ENCODE measurements at regions not wholly inside any gene's neighbourhood (a gene's known extent, or its start where the extent isn't known, plus 50 kb on each side); places are given as distances from the start of the nearest gene placed in this dataset.
A peak's percentile ranks its signal among the peaks of the same experiment; 100 is the strongest.

DNA sequence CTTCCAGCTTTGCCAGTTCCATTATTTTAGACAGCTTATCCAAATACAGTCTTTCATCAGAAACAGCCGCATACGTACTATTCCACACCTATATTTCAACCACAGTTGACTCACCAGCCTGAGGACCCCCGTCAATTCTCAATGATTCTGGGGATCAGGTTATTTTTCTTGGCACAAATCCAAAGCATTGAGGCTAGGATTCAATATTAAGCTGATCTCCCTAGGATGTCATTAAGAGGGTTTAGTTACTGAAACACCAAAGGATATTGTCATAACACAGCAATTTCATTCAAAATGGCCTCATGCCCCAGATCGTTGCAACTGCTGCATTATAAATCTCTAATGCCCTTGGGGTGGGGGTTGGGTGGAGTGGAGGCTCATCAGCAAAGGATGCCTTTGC, 214.6 kb downstream of the PTEN start:
- DNase-seq (ENCODE audit: low read depth), result no peak
- H3K4me3 ChIP-seq (ENCODE audit: low read depth, low read length), result no peak overlapping the region

DNA sequence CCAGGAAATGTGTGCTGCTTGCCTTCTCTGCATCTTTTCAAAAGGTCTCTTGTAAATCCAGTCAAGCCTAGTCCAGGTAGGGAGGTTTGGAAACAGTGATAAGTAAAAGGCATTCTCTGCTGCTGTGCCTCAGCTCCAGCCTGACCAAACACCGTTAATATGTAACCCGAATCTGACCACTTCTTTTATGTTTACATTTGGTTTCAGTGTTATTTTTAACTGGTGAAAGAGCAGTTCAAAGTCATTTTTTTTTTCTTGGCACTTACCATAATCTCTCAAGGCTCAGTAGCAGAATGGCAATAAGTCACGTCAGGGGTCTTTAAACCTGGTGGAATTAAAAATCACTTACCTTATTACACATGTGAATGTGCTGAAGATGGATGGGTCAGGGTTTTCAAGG, 216.8 kb downstream of the PTEN start:
- no peak overlapping the region for H3K4me3 ChIP-seq (ENCODE audit: low read depth, low read length)
- DNase-seq (ENCODE audit: low read depth), result no peak

DNA sequence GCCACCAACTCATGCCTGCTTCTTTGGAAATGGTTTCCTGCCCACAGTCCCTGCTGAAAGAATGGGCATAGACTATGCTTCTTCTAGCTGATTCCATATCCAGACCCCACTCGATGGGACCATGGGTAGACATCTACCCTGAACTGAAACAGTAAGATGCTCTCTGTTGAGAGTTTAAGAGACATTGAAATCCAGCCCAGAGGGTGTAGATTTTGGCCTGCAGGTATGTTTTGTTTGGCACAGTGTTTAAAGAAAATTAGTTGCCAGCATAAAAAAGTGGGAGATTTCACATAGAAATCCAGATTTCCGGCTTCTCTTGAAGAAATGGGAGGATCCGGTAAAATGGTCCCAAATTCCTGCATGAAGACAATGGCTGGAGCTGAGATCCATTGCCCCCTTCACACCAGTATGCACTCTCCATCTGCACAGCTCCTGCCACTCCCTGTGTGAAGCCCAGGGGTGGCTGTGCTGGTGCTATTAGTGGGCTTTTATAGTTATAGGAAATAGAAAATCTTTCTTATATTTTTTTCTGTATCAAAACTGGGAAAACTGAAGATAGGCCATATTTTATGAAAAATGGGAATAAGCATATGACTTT, 218.1 kb downstream of the PTEN start:
- DNase-seq (ENCODE audit: low read depth), result no peak
- no peak overlapping the region for H3K4me3 ChIP-seq (ENCODE audit: low read depth, low read length)

DNA sequence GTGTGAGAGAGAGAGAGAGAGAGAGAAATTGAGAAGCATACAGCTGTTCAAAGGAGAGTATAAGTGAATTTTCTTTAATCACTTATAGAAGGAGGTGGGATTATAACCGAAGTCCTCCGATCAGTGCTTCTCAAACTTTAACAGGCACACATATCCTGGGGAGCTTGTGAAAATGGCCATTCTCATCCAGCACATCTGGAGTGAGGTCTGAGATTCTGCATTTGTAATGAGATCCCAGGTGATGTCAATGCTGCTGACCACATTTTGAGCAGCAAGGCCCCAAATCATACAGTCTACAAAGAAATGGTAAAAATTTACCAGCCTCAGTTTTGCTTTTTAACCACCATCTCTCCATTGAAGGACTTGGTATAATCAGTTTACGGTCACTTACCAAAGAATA, 219.0 kb downstream of the PTEN start:
- DNase-seq (ENCODE audit: low read depth), result no peak
- H3K4me3 ChIP-seq (ENCODE audit: low read depth, low read length), result no peak overlapping the region

DNA sequence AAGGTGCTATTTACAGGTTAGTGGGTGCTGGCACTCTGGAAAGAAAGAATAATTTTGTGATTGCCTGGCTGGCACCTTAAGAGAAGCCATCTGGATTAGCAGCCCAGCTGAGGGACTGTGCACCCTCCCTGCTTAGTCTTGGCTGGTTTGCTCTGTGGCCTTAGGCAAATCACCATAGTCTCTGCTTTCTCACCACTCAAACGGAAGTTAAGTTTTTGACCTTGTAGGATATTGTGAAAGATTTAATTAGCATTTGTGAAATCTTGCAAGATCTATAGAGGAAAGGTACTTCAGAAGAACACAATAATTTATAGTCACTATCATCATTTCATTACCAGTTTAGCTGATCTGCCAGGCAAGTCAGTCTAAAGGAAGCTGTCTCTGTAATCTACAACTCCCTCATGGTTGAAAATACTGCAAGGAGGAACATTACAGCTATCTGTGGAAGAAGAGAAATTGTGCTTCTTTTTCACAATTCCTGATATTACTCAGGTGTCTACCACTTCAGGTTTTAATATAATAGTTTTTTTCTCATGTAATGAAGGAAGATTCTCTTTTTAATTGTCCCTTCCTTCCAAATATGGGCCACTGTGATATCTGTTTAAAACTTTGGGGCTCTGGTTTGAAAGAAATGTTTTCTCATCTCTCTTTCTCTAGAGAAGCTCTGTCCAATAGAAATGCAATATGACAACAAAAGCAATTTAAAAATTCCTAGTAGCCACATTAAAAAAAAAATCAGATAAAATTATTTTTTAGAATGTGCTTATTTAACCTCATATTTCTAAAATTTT, 219.6 kb downstream of the PTEN start:
- DNase-seq (ENCODE audit: low read depth), result no peak
- H3K4me3 ChIP-seq (ENCODE audit: low read depth, low read length), result no peak overlapping the region

DNA sequence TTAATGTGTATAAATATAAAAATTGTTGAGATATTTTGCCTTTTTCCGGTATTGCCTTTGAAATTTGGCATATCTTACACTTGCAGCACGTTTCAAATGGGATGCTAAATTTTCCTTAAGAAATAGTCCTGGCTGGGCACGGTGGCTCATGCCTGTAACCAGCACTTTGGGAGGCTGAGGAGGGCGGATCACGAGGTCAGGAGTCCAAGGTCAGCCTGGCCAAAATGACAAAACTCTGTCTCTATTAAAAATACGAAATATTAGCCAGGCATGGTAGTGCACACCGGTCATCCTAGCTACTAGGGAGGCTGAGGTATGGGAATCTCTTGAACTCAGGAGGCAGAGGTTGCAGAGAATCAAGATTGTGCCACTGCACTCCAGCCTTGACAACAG, 220.2 kb downstream of the PTEN start:
- no peak overlapping the region for H3K4me3 ChIP-seq (ENCODE audit: low read depth, low read length)
- DNase-seq (ENCODE audit: low read depth), result no peak

DNA sequence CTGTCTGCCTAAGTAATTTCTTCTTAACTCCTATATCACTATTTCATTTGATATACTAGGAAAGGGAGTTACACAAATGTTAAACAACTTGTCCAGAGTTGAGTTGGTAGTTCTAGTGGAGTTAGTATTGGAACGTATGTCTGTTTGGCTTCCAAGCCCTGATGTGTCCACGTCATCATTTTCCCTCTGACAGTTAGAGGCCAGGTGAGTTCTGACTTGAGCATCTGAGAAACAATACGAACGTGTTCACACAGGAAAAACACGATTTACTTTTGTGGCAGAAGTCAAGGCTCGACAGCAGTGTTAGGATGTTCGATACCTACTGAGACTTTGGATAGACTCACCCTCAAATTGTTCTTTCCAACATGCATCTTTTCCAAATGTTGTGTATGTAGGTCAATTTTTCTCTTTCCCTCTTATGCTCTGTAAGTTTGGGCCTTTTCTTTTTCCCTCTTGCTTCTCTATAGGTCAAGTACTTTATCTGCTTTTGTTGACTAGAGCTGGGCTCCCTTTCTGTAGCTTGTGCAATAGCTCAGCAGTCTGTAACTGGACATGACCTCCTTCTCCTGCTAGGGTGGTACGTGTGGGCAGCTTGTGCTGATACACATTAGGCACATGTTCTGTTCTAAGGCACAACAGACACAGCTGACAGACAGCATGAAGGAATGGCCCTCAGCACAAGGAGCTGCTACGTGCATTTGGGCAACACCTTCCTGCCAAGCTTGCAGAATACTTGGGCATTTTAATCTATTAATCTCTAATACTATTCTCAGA, 222.9 kb downstream of the PTEN start:
- DNase-seq (ENCODE audit: low read depth), result no peak
- H3K4me3 ChIP-seq (ENCODE audit: low read depth, low read length), result no peak overlapping the region

DNA sequence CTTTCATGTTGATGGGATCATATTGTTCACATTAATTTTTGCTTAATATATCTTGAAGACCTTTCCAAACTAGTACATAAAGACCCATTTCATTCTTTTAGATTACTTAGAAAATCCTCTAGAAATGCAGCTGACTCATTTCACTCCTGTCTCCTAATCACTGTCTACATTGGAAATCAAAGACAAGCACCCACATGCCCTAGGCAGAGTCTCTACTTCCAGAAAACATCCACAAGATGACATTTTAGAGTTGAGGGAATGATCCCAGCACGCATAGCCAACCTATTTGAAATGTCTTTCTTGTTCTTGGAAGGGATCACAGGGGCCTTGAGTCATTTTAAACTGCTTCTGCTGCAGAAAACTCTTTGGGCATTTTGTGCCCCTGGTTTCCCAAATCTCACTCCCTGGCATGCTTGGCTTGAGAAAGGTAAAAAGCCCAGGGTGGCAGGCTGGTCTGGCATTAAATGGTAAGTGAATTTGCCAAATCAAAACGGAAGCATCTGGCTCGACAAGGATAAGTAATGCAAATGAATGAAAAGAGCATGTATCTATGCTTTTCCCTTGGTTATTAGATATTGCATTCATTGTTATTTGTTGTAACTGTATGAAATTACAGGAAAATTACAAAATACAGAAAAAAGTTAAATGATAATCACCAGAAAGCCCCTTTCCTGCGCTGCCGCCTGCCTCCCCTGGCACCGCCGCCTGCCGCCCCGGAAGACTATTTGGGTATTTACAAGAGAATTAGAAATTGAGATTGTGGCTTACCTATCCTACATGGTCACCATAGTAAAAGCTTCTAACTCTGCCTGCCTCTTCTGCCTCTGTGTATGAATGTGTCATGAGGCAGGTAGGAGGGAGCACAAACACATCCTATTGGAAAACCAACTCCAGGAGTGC, 225.3 kb downstream of the PTEN start:
- DNase-seq (ENCODE audit: low read depth), result no peak
- no peak overlapping the region for H3K4me3 ChIP-seq (ENCODE audit: low read depth, low read length)

DNA sequence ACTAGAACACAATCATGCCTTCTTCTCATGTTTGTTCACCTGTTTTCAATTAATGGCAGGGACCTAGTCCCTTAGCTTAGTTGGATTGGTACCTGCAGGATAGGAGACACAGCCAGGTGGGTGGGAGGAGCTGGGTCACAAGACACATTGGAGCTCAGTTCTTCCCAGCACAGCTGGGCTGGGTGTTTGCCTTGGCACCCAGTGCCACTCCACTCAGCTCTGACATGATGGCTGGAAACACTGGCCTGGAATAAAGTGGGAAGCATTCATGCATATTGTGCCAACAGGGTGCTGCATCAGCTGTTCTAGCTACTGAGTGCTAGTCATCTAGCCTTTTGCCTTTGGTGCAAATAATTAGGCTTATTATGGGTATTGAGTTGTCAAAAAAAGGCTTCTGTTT, 226.1 kb downstream of the PTEN start:
- no peak for DNase-seq (ENCODE audit: low read depth)

DNA sequence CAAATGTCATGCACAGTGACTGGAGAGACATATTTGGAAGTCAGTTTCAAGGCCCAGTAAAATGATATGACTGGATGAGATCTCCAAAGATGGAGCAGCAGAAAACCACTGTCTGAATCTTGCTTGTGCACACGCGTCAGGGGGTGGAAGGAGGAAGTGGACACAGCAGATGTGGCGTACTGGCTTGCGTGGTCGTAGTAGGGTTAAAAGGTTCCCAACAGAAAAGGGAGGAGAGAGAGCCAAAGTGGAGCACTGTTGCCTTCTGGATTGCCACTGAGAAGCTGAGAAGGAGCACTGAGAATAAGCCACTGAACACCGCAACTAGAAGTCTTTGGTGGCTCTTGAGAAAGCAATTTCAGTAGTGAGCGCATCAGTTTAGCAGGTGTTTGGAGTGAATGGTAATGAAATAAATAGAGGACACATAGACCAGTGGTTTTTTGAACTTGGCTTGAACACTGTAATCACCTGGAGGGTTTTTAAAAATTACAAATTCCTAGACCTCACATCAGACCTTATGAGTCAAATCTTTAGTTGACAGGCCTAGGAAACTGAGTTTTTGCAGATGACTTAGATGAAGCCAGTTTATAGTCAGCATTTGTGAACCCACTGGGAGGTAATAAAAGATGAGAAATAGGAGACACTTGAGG, 227.3 kb downstream of the PTEN start:
- no peak overlapping the region for H3K4me3 ChIP-seq (ENCODE audit: low read depth, low read length)
- no peak for DNase-seq (ENCODE audit: low read depth)

More for the DNA sequence above, 226.1 kb downstream of the PTEN start:
- H3K4me3 ChIP-seq (ENCODE audit: low read depth, low read length), result no peak overlapping the region

DNA sequence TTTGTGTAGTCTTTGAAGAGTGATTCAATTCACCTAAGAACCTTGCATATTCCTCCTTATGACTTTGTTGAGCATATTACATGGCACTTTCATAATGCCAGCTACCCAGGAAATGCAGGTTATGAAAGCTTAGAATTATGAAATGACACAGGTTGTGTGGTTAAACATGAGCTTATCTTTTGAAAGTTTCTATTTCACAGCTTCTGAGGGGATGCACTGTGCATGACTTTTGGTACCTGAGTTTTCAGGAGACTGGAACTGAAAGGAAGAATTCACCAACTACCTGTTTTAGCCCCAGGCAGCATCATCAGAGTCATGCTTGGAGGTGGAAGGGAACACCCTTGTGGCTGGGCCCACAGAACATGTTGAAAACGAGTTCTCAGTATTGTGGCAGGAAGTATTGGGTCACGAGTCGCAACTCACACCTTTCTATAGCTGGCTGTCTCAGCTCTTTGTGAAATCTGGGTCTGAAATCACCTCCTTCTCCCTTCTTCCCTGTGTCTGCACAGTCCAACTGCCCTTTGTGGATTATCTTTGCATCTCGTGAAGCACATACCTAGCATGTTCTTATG, 228.2 kb downstream of the PTEN start:
- H3K4me3 ChIP-seq (ENCODE audit: low read depth, low read length), result no peak overlapping the region
- DNase-seq (ENCODE audit: low read depth), result no peak

DNA sequence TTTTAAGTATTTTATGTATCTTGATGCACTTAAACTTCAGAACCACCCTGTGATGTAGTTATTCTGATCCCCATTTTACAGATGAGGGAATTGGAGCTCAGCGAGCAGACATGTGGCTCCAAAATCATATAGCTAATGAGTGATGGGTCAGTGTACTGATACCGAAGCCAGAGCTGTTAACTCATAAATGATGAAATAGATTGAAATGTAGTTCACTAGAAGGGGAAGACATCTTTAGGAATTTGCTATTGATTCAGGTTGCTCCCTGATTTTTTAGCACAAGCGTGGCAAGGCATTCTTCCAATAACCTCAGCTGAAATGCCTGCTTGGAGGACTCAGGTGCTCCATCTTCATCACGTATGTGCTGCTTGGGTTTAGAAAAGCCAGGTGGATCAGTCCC, 228.8 kb downstream of the PTEN start:
- DNase-seq (ENCODE audit: low read depth), result no peak
- no peak overlapping the region for H3K4me3 ChIP-seq (ENCODE audit: low read depth, low read length)

DNA sequence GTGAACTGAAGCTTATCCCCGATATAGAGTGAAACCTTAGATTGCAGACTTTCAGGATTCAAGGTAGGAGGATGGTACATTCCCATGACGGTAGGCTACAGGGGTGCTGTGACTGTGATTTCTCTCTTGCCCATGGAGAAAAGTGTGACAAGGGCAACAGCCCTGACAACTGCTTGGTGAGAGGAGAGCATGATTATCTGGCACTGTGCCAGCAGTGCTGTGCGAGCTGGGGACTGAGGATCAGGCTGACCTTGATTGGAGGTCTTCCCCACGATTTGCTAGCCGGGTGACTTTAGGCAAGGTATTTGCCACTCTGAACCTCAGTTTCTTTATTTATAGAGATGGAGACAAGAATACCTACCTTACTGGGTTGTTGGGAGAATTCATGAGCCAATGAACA, 229.5 kb downstream of the PTEN start:
- no peak overlapping the region for H3K4me3 ChIP-seq (ENCODE audit: low read depth, low read length)
- no peak for DNase-seq (ENCODE audit: low read depth)

DNA sequence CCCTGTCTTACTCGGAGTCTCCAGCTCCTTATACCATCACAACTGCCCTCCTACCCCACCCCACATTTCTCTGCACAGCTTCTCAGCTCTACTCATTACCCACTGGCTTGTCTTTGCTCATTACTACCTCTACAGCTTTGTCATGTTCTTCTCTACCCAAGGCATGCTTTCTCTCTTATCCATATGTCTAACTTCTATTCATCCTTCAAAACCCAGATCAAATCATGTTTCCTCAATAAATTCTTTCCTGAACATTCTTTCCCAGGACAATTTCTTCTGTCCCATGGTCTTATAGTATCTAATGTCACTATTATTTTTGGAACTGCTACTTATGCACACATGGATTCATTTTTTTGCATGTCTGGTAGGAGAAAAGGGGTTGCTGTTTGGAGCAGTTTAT, 231.4 kb downstream of the PTEN start:
- no peak overlapping the region for H3K4me3 ChIP-seq (ENCODE audit: low read depth, low read length)
- DNase-seq (ENCODE audit: low read depth), result no peak

DNA sequence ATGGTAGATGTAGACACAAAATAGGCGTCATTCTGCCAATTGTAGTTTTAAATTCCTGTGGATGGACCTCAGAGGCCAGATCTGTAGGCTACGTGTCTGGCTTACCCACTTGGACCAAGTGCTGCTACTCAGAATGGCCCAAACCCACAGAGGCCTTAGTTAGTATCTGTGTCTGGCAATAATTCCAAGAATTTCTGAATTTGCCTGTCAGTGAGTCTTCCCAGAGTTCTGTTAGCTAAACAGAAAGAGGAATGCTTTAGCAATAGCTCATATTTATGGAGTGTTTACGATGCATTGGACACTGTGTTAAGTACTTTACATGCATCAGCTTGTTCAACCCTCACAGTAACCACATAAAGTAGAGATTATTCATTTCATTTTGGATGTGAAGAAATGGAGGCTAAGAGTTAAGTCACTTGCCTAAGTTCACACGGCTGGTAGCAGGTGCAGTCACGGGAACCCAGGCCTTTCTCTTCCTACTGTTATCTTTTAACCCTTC, 231.8 kb downstream of the PTEN start:
- no peak overlapping the region for H3K4me3 ChIP-seq (ENCODE audit: low read depth, low read length)
- DNase-seq (ENCODE audit: low read depth), result peak; percentile 84

DNA sequence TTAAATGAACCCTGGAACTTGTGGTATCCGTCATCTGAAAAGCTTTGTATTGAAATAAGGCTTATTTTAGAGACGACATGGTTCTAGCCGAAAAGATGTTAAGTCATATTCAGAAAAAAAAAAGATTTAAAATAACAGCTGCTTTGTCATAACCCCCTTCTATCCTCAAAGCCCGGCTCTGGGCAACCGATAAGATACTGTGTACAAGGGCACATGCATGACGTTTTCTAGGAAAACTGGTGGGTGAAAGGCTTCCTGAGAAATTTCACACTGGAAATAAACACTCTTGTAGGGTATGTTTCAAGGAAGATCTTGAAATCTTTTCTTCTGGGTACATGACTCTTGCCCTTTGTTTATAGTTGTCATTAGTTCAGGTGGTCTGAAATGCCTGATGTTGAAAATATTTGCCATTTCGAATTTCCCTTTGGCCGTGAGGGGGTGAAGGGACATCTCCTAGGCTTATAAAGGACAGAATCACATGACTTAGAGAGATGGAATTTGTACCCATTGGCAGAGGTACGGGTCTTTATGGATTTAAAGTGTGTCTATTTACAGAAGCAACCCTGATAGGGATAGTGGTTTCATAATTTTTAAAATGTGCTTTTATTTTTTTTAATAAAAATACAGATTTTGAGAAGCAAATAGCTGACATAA, 232.5 kb downstream of the PTEN start:
- no peak overlapping the region for H3K4me3 ChIP-seq (ENCODE audit: low read depth, low read length)
- no peak for DNase-seq (ENCODE audit: low read depth)

DNA sequence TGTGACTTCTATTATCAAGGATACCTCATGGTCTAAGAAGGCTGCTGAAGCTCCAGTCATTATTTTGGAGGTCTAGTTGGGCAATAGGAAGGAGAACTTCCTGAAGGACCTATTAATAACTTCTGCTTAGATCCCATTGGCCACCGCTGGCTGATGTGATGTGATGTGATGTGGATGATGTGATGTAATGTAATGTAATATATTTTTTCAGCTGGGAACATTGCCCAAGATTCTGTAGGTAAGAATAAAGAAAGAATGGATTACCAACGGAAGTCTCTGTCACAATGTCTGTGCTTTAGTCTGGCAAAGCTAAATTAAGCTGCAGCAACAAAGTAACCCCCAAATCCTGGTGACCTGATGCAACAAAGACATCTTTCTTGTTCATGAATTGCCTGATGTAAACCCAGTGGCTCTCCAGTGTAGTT, 233.7 kb downstream of the PTEN start:
- DNase-seq (ENCODE audit: low read depth), result no peak
- no peak overlapping the region for H3K4me3 ChIP-seq (ENCODE audit: low read depth, low read length)

DNA sequence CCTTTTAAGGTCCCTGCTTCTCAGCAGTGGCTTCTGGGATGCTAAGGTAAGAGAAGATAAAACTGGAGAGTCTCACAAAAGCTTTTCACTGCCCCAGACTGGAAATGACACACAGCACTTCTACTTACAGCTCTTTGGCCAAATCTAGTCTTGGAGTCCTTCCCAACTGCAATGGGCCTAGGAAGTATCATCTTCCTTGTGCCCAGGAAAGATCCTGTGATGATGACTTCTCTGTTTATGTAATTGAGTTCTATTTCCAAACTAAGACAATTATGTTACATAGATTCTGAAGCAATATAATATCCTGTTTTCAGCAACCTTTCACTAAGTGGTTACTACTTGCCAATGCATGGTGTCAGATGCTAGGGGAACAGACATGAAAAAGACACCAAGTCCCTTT, 234.1 kb downstream of the PTEN start:
- H3K4me3 ChIP-seq (ENCODE audit: low read depth, low read length), result no peak overlapping the region
- DNase-seq (ENCODE audit: low read depth), result no peak

All from skeletal muscle cell (primary cell).